SK-N-SH treated with all-trans-retinoic acid at 6 μM for 48 hours (cell line): ENCODE measurements at regions not wholly inside any gene's neighbourhood (a gene's known extent, or its start where the extent isn't known, plus 50 kb on each side); places are given as distances from the start of the nearest gene placed in this dataset.

Experiments
- ARNTL ChIP-seq: fragments of 450-650 bp; formaldehyde crosslinking; IDR thresholded peaks from 2 replicates; pipeline ENCODE4 v1.5.0; 2020; ENCODE audit warnings: low read depth, mild to moderate bottlenecking, moderate library complexity, borderline replicate concordance
- ESRRG ChIP-seq: fragments of 250-450 bp; sonication (Bioruptor Pico); IDR thresholded peaks from 2 replicates; pipeline ENCODE4 v1.6.1; 2021; ENCODE audit warnings: mild to moderate bottlenecking
- PATZ1 ChIP-seq: fragments of 250-450 bp; sonication (Bioruptor Pico); IDR thresholded peaks from 2 replicates; pipeline ENCODE4 v1.8.0; 2020; ENCODE audit warnings: mild to moderate bottlenecking, moderate library complexity, borderline replicate concordance
- PPARA ChIP-seq: fragments of 250-450 bp; sonication (Bioruptor Pico); IDR thresholded peaks from 2 replicates; pipeline ENCODE4 v1.5.0; 2020; ENCODE audit warnings: mild to moderate bottlenecking, borderline replicate concordance
- RARB ChIP-seq: fragments of 250-450 bp; sonication (Bioruptor Pico); IDR thresholded peaks from 2 replicates; pipeline ENCODE4 v1.8.0; 2021; ENCODE audit warnings: mild to moderate bottlenecking, moderate library complexity
- SNAI2 ChIP-seq: fragments of 250-450 bp; sonication (Bioruptor Pico); IDR thresholded peaks from 2 replicates; pipeline ENCODE4 v1.5.0; 2020; ENCODE audit warnings: mild to moderate bottlenecking, moderate library complexity
- TCF4 ChIP-seq: fragments of 250-450 bp; sonication (Bioruptor Pico); IDR thresholded peaks from 2 replicates; pipeline ENCODE4 v1.8.0; 2021; ENCODE audit warnings: mild to moderate bottlenecking, moderate library complexity, borderline replicate concordance
- TOX ChIP-seq: fragments of 250-450 bp; sonication (Bioruptor Pico); IDR thresholded peaks from 2 replicates; pipeline ENCODE4 v1.8.0; 2021; ENCODE audit warnings: mild to moderate bottlenecking, moderate library complexity, borderline replicate concordance
- ZC3H10 ChIP-seq: fragments of 250-450 bp; sonication (Bioruptor Pico); IDR thresholded peaks from 2 replicates; pipeline ENCODE4 v1.5.1; 2021; ENCODE audit warnings: mild to moderate bottlenecking, moderate library complexity
- ZFP3 ChIP-seq: fragments of 250-450 bp; sonication (Bioruptor Pico); IDR thresholded peaks from 2 replicates; pipeline ENCODE4 v1.5.0; 2020; ENCODE audit warnings: mild to moderate bottlenecking, moderate library complexity
- ZFP30 ChIP-seq: fragments of 450-650 bp; formaldehyde crosslinking; IDR thresholded peaks from 2 replicates; pipeline ENCODE4 v1.5.0; 2022; ENCODE audit warnings: mild to moderate bottlenecking, moderate library complexity
- ZNF70 ChIP-seq: fragments of 450-650 bp; formaldehyde crosslinking; IDR thresholded peaks from 2 replicates; pipeline ENCODE4 v1.5.0; 2020; ENCODE audit warnings: mild to moderate bottlenecking, moderate library complexity
- ZNF8 ChIP-seq: fragments of 450-650 bp; formaldehyde crosslinking; IDR thresholded peaks from 2 replicates; pipeline ENCODE4 v1.5.0; 2020; ENCODE audit warnings: mild to moderate bottlenecking, moderate library complexity

GRCh38 chr19:28065026-28065425 lies 1147.9 kb downstream of the UQCRFS1 start:
- TF ChIP-seq ZFP3 = no peak
- no peak for TF ChIP-seq ZNF70 (CRISPR knock-in tag)
- no peak for TF ChIP-seq PPARA (CRISPR knock-in tag)
- TF ChIP-seq TCF4 = no peak
- TF ChIP-seq ZC3H10 (CRISPR knock-in tag) = no peak
- TF ChIP-seq ESRRG (CRISPR knock-in tag) = no peak
- no peak for TF ChIP-seq ARNTL (CRISPR knock-in tag)
- TF ChIP-seq ZFP30 (CRISPR knock-in tag) = no peak
- no peak for TF ChIP-seq TOX (CRISPR knock-in tag)
- no peak for TF ChIP-seq SNAI2 (CRISPR knock-in tag)
- no peak for TF ChIP-seq RARB (CRISPR knock-in tag)
- TF ChIP-seq PATZ1 (CRISPR knock-in tag) = no peak
- no peak for TF ChIP-seq ZNF8 (CRISPR knock-in tag)
